Natural killer cell (primary cell): ENCODE measurements at regions not wholly inside any gene's neighbourhood (a gene's known extent, or its start where the extent isn't known, plus 50 kb on each side); places are given as distances from the start of the nearest gene placed in this dataset.

ENCODE experiments used
- ATAC-seq, 3 donors: fragments of 150-1000 bp in 2 of 3; fragments of 200-7000 bp in 1 of 3; cut with Tn5 transposase; 1 replicate in 1 of 3; 2 replicates in 2 of 3; pipeline ENCODE4 v1.10.0; 2021; ENCODE audit warnings: mild to moderate bottlenecking in 2 of 3, moderate library complexity in 2 of 3
- DNase-seq, 2 donors: peaks; one replicate each; pipeline versions ENCODE4 v3.0.0 to v3.0.0-alpha.2; 2013 to 2021; ENCODE audit warnings: mixed read lengths in 1 of 2
- H3K27ac ChIP-seq: one replicate; pipeline ENCODE4 v1.5.1; 2013; ENCODE audit warnings: mild to moderate bottlenecking, low read length
- H3K27me3 ChIP-seq: one replicate; pipeline ENCODE4 v1.6.1; 2013; ENCODE audit warnings: low read length; ENCODE audit not compliant: control insufficient read depth, insufficient read depth
- H3K36me3 ChIP-seq: one replicate; pipeline ENCODE4 v1.6.1; 2013; ENCODE audit warnings: low read length; ENCODE audit not compliant: control insufficient read depth, insufficient read depth
- H3K4me1 ChIP-seq: one replicate; pipeline ENCODE4 v1.6.1; 2013; ENCODE audit warnings: low read length; ENCODE audit not compliant: control insufficient read depth, insufficient read depth
- H3K4me3 ChIP-seq: one replicate; pipeline ENCODE4 v1.5.1; 2013; ENCODE audit warnings: low read length
- H3K9me3 ChIP-seq: one replicate; pipeline ENCODE4 v1.6.1; 2013; ENCODE audit warnings: low read length; ENCODE audit not compliant: control insufficient read depth, insufficient read depth
- H3K27ac Mint-ChIP-seq, 2 donors: one replicate each; pipeline ENCODE4 v1.8.0; 2022; ENCODE audit warnings: mild to moderate bottlenecking in 2 of 2, mixed read lengths in 2 of 2, moderate library complexity in 1 of 2
- H3K27me3 Mint-ChIP-seq, 2 donors: one replicate each; pipeline ENCODE4 v1.8.0; 2022; ENCODE audit warnings: low read depth in 2 of 2, mixed read lengths in 2 of 2
- H3K36me3 Mint-ChIP-seq: one replicate; pipeline ENCODE4 v1.8.0; 2022; ENCODE audit warnings: mixed read lengths
- H3K4me1 Mint-ChIP-seq, 2 donors: one replicate each; pipeline ENCODE4 v1.8.0; 2022; ENCODE audit warnings: mixed read lengths in 2 of 2
- H3K4me3 Mint-ChIP-seq: one replicate; pipeline ENCODE4 v1.8.0; 2022; ENCODE audit warnings: mild to moderate bottlenecking, moderate library complexity, mixed read lengths
- H3K9me3 Mint-ChIP-seq, 2 donors: one replicate each; pipeline ENCODE4 v1.8.0; 2022; ENCODE audit warnings: mixed read lengths in 2 of 2
- CTCF ChIP-seq: fragments of 200-600 bp; IDR thresholded peaks from one replicate; pipeline ENCODE4 v1.8.0; 2022; ENCODE audit warnings: antibody characterized with exemption
- WGBS: methylation state at CpG from one replicate; pipeline ENCODE4 v1.1.7; 2013; ENCODE audit warnings: missing lambda C conversion rate; ENCODE audit not compliant: insufficient coverage; 5-methylcytosine and 5-hydroxymethylcytosine counted together
- intact Hi-C: fragments of 100-400 bp; cut with micrococcal nuclease; formaldehyde crosslinking; loops from one replicate; pipeline ENCODE4 v1.14.2; 2022

- no peak overlapping the region for H3K27ac Mint-ChIP-seq
- H3K9me3 Mint-ChIP-seq: no peaks in the 10 kb centered on the region
- no peaks in the 10 kb centered on the region for H3K36me3 Mint-ChIP-seq
- H3K4me1 ChIP-seq: no peaks in the 10 kb centered on the region
- no peaks in the 10 kb centered on the region for H3K36me3 ChIP-seq
- intact Hi-C loops: no loop called here
- DNase-seq (no peak), ATAC-seq (no peak)
- peaks cover 3% of the 10 kb centered on the region for H3K27me3 ChIP-seq
- H3K27me3 Mint-ChIP-seq: peaks cover 6 to 40% of the 10 kb centered on the region in 2 donors
- H3K27ac ChIP-seq: no peak overlapping the region
- no peak overlapping the region for H3K4me3 ChIP-seq
- 81% methylated on average over 14 of the region's 14 CpGs for WGBS
- no peaks in the 10 kb centered on the region for H3K9me3 ChIP-seq
- no peak overlapping the region for H3K4me3 Mint-ChIP-seq
- H3K4me1 Mint-ChIP-seq: no peaks in the 10 kb centered on the region
- TF ChIP-seq CTCF: no peak
Observed at GRCh38 chr7:22051886-22052673, 106.4 kb upstream of the CDCA7L start.

- intact Hi-C loops: no loop called here
- no peaks in the 10 kb centered on the region for H3K9me3 ChIP-seq
- H3K27me3 ChIP-seq: peaks cover 3% of the 10 kb centered on the region
- no peak overlapping the region for H3K27ac ChIP-seq
- TF ChIP-seq CTCF: no peak
- Mint-ChIP-seq H3K36me3 (no peaks in the 10 kb centered on the region), H3K27me3 (peaks cover 4 to 24% of the 10 kb centered on the region in 2 donors), H3K27ac (no peak overlapping the region), H3K9me3 (no peaks in the 10 kb centered on the region), H3K4me1 (no peaks in the 10 kb centered on the region), H3K4me3 (no peak overlapping the region)
- ATAC-seq (no peak), DNase-seq (no peak)
- WGBS: 93% methylated on average over 17 of the region's 17 CpGs
- H3K36me3 ChIP-seq: no peaks in the 10 kb centered on the region
- no peaks in the 10 kb centered on the region for H3K4me1 ChIP-seq
- no peak overlapping the region for H3K4me3 ChIP-seq
Observed at GRCh38 chr7:22049766-22050500, 104.2 kb upstream of the CDCA7L start.

- H3K27me3 Mint-ChIP-seq: peaks cover 2 to 20% of the 10 kb centered on the region in 2 donors
- Histone ChIP-seq H3K4me3 (no peak overlapping the region), H3K9me3 (no peaks in the 10 kb centered on the region), H3K27me3 (no peaks in the 10 kb centered on the region), H3K4me1 (no peaks in the 10 kb centered on the region), H3K27ac (no peak overlapping the region), H3K36me3 (no peaks in the 10 kb centered on the region)
- no peaks in the 10 kb centered on the region for H3K9me3 Mint-ChIP-seq
- DNase-seq: no peak
- no peaks in the 10 kb centered on the region for H3K4me1 Mint-ChIP-seq
- no peak overlapping the region for H3K27ac Mint-ChIP-seq
- no peak for ATAC-seq
- H3K36me3 Mint-ChIP-seq: no peaks in the 10 kb centered on the region
- H3K4me3 Mint-ChIP-seq: no peak overlapping the region
- WGBS: 84% methylated on average over 5 of the region's 5 CpGs
- no peak for TF ChIP-seq CTCF
- intact Hi-C loops: no loop called here
Observed at GRCh38 chr7:22043367-22043766, 97.7 kb upstream of the CDCA7L start.
